BLaER1 (cell line): ENCODE measurements at regions not wholly inside any gene's neighbourhood (a gene's known extent, or its start where the extent isn't known, plus 50 kb on each side); places are given as distances from the start of the nearest gene placed in this dataset.

Experiments used
- H3K27ac ChIP-seq: shearing (Covaris generic); formaldehyde crosslinking; 2 replicates; pipeline ENCODE4 v1.8.1; 2022
- H3K27me3 ChIP-seq: shearing (Covaris generic); formaldehyde crosslinking; 2 replicates; pipeline ENCODE4 v1.8.1; 2022
- H3K36me3 ChIP-seq: shearing (Covaris generic); formaldehyde crosslinking; 2 replicates; pipeline ENCODE4 v1.8.1; 2022
- H3K4me1 ChIP-seq: shearing (Covaris generic); formaldehyde crosslinking; 2 replicates; pipeline ENCODE4 v1.8.1; 2022
- H3K4me2 ChIP-seq: shearing (Covaris generic); formaldehyde crosslinking; 2 replicates; pipeline ENCODE4 v1.8.1; 2022
- H3K4me3 ChIP-seq: shearing (Covaris generic); formaldehyde crosslinking; 2 replicates; pipeline ENCODE4 v1.8.1; 2022
- H3K9ac ChIP-seq: shearing (Covaris generic); formaldehyde crosslinking; 2 replicates; pipeline ENCODE4 v1.8.1; 2022
- H3K9me3 ChIP-seq: shearing (Covaris generic); formaldehyde crosslinking; 2 replicates; pipeline ENCODE4 v1.8.1; 2022
- H4K20me1 ChIP-seq: shearing (Covaris generic); formaldehyde crosslinking; 2 replicates; pipeline ENCODE4 v1.8.1; 2022
- Cebpa-rat ChIP-seq: shearing (Covaris generic); IDR thresholded peaks from 2 replicates; pipeline ENCODE4 v1.8.1; 2022

- no peak for TF ChIP-seq Cebpa-rat
- no peaks in the 10 kb centered on the region for H3K4me1 ChIP-seq
- no peaks in the 10 kb centered on the region for H4K20me1 ChIP-seq
- no peak overlapping the region for H3K4me3 ChIP-seq
- no peaks in the 10 kb centered on the region for H3K27me3 ChIP-seq
- H3K9ac ChIP-seq: no peak overlapping the region
- H3K4me2 ChIP-seq: no peak overlapping the region
- no peaks in the 10 kb centered on the region for H3K9me3 ChIP-seq
- H3K36me3 ChIP-seq: no peaks in the 10 kb centered on the region
- H3K27ac ChIP-seq: no peak overlapping the region
These were observed 65.6 kb downstream of the IFI44 start for GRCh38 chr1:78715181-78715661.

GRCh38 chr1:78716186-78716585 lies 66.6 kb downstream of the IFI44 start:
- no peak overlapping the region for H3K4me2 ChIP-seq
- H3K36me3 ChIP-seq: no peaks in the 10 kb centered on the region
- H4K20me1 ChIP-seq: no peaks in the 10 kb centered on the region
- no peak overlapping the region for H3K9ac ChIP-seq
- TF ChIP-seq Cebpa-rat: no peak
- H3K4me1 ChIP-seq: no peaks in the 10 kb centered on the region
- H3K4me3 ChIP-seq: no peak overlapping the region
- H3K9me3 ChIP-seq: no peaks in the 10 kb centered on the region
- no peak overlapping the region for H3K27ac ChIP-seq
- H3K27me3 ChIP-seq: no peaks in the 10 kb centered on the region

- no peaks in the 10 kb centered on the region for H4K20me1 ChIP-seq
- H3K4me3 ChIP-seq: no peak overlapping the region
- no peaks in the 10 kb centered on the region for H3K4me1 ChIP-seq
- H3K27ac ChIP-seq: no peak overlapping the region
- no peaks in the 10 kb centered on the region for H3K36me3 ChIP-seq
- no peaks in the 10 kb centered on the region for H3K9me3 ChIP-seq
- H3K27me3 ChIP-seq: no peaks in the 10 kb centered on the region
- no peak overlapping the region for H3K4me2 ChIP-seq
- no peak overlapping the region for H3K9ac ChIP-seq
- TF ChIP-seq Cebpa-rat: no peak
These were observed 68.9 kb downstream of the IFI44 start for GRCh38 chr1:78718566-78718965.

- no peak overlapping the region for H3K4me3 ChIP-seq
- no peaks in the 10 kb centered on the region for H3K4me1 ChIP-seq
- no peak for TF ChIP-seq Cebpa-rat
- no peaks in the 10 kb centered on the region for H3K9me3 ChIP-seq
- no peaks in the 10 kb centered on the region for H3K36me3 ChIP-seq
- H3K9ac ChIP-seq: no peak overlapping the region
- H4K20me1 ChIP-seq: no peaks in the 10 kb centered on the region
- no peak overlapping the region for H3K4me2 ChIP-seq
- H3K27me3 ChIP-seq: no peaks in the 10 kb centered on the region
- no peak overlapping the region for H3K27ac ChIP-seq
These were observed 71.5 kb downstream of the IFI44 start for GRCh38 chr1:78721136-78721535.

- no peaks in the 10 kb centered on the region for H3K9me3 ChIP-seq
- H4K20me1 ChIP-seq: no peaks in the 10 kb centered on the region
- H3K36me3 ChIP-seq: no peaks in the 10 kb centered on the region
- no peak overlapping the region for H3K4me3 ChIP-seq
- H3K9ac ChIP-seq: no peak overlapping the region
- no peaks in the 10 kb centered on the region for H3K27me3 ChIP-seq
- H3K4me1 ChIP-seq: no peaks in the 10 kb centered on the region
- TF ChIP-seq Cebpa-rat: no peak
- H3K4me2 ChIP-seq: no peak overlapping the region
- H3K27ac ChIP-seq: no peak overlapping the region
These were observed 72.5 kb downstream of the IFI44 start for GRCh38 chr1:78722105-78722504.

GRCh38 chr1:78722521-78722920 lies 72.9 kb downstream of the IFI44 start:
- Histone ChIP-seq H3K27me3 (no peaks in the 10 kb centered on the region), H3K4me2 (no peak overlapping the region), H3K27ac (no peak overlapping the region), H3K4me3 (no peak overlapping the region), H3K4me1 (no peaks in the 10 kb centered on the region), H4K20me1 (no peaks in the 10 kb centered on the region), H3K9me3 (no peaks in the 10 kb centered on the region), H3K36me3 (no peaks in the 10 kb centered on the region), H3K9ac (no peak overlapping the region)
- TF ChIP-seq Cebpa-rat: no peak

- H3K27me3 ChIP-seq: no peaks in the 10 kb centered on the region
- H3K27ac ChIP-seq: no peak overlapping the region
- no peak overlapping the region for H3K9ac ChIP-seq
- TF ChIP-seq Cebpa-rat: no peak
- no peaks in the 10 kb centered on the region for H4K20me1 ChIP-seq
- H3K4me1 ChIP-seq: no peaks in the 10 kb centered on the region
- no peak overlapping the region for H3K4me3 ChIP-seq
- no peak overlapping the region for H3K4me2 ChIP-seq
- H3K9me3 ChIP-seq: no peaks in the 10 kb centered on the region
- no peaks in the 10 kb centered on the region for H3K36me3 ChIP-seq
These were observed 73.3 kb downstream of the IFI44 start for GRCh38 chr1:78722947-78723346.

GRCh38 chr1:78726686-78727085 lies 77.1 kb downstream of the IFI44 start:
- Histone ChIP-seq H3K27ac (no peak overlapping the region), H3K4me3 (no peak overlapping the region), H3K4me2 (no peak overlapping the region), H4K20me1 (no peaks in the 10 kb centered on the region), H3K36me3 (no peaks in the 10 kb centered on the region), H3K4me1 (no peaks in the 10 kb centered on the region), H3K27me3 (no peaks in the 10 kb centered on the region), H3K9ac (no peak overlapping the region), H3K9me3 (no peaks in the 10 kb centered on the region)
- no peak for TF ChIP-seq Cebpa-rat

GRCh38 chr1:78728359-78728758 lies 78.7 kb downstream of the IFI44 start:
- Histone ChIP-seq H3K9ac (no peak overlapping the region), H3K27ac (no peak overlapping the region), H3K4me2 (no peak overlapping the region), H3K9me3 (no peaks in the 10 kb centered on the region), H3K4me3 (no peak overlapping the region), H3K27me3 (no peaks in the 10 kb centered on the region), H3K36me3 (no peaks in the 10 kb centered on the region), H4K20me1 (no peaks in the 10 kb centered on the region), H3K4me1 (peaks cover 6% of the 10 kb centered on the region; the same call in 1 of the 2 replicates)
- no peak for TF ChIP-seq Cebpa-rat

GRCh38 chr1:78730054-78730453 lies 80.4 kb downstream of the IFI44 start:
- no peak overlapping the region for H3K9ac ChIP-seq
- no peak for TF ChIP-seq Cebpa-rat
- no peak overlapping the region for H3K4me3 ChIP-seq
- H3K4me1 ChIP-seq: peaks cover 6% of the 10 kb centered on the region; the same call in 1 of the 2 replicates
- H3K36me3 ChIP-seq: no peaks in the 10 kb centered on the region
- H3K27ac ChIP-seq: no peak overlapping the region
- no peaks in the 10 kb centered on the region for H3K27me3 ChIP-seq
- H3K4me2 ChIP-seq: no peak overlapping the region
- H3K9me3 ChIP-seq: no peaks in the 10 kb centered on the region
- no peaks in the 10 kb centered on the region for H4K20me1 ChIP-seq

GRCh38 chr1:78731674-78732073 lies 82.0 kb downstream of the IFI44 start:
- H3K27me3 ChIP-seq: no peaks in the 10 kb centered on the region

More at GRCh38 chr1:78731674-78732073, 82.0 kb downstream of the IFI44 start:
- Histone ChIP-seq H3K9me3 (no peaks in the 10 kb centered on the region), H3K4me1 (peaks cover 6% of the 10 kb centered on the region; the same call in 1 of the 2 replicates), H3K4me2 (no peak overlapping the region), H3K27ac (no peak overlapping the region), H3K36me3 (no peaks in the 10 kb centered on the region), H3K4me3 (no peak overlapping the region), H3K9ac (no peak overlapping the region), H4K20me1 (no peaks in the 10 kb centered on the region)
- peak; percentile 54; the same call in 1 of the 2 replicates for TF ChIP-seq Cebpa-rat
